ENCODE measurements at regions not wholly inside any gene's neighbourhood (a gene's known extent, or its start where the extent isn't known, plus 50 kb on each side); places are given as distances from the start of the nearest gene placed in this dataset.

GRCh38 chr7:438361-438760 is 81.3 kb downstream of the PDGFA start:
- no peak overlapping the region for H3K4me3 ChIP-seq (replicated peaks; ENCODE audit: low read depth, low read length)
- TF ChIP-seq CTCF (IDR thresholded peaks at IDR 0.05; ENCODE audit: low read length, missing control alignments): no peak
- DNase-seq (ENCODE audit: low read depth): no peak

- no peak for DNase-seq (ENCODE audit: low read depth)
- no peak overlapping the region for H3K4me3 ChIP-seq (replicated peaks; ENCODE audit: low read depth, low read length)
- no peak for TF ChIP-seq CTCF (IDR thresholded peaks at IDR 0.05; ENCODE audit: low read length, missing control alignments)
Observed at GRCh38 chr7:438916-439315, 80.7 kb downstream of the PDGFA start.

- TF ChIP-seq CTCF (IDR thresholded peaks at IDR 0.05; ENCODE audit: low read length, missing control alignments): no peak
- no peak for DNase-seq (ENCODE audit: low read depth)
- no peak overlapping the region for H3K4me3 ChIP-seq (replicated peaks; ENCODE audit: low read depth, low read length)
Observed at GRCh38 chr7:440059-440749, 79.4 kb downstream of the PDGFA start.

- no peak for DNase-seq (ENCODE audit: low read depth)
- no peak for TF ChIP-seq CTCF (IDR thresholded peaks at IDR 0.05; ENCODE audit: low read length, missing control alignments)
- no peak overlapping the region for H3K4me3 ChIP-seq (replicated peaks; ENCODE audit: low read depth, low read length)
Observed at GRCh38 chr7:441684-442421, 77.8 kb downstream of the PDGFA start.

- no peak for DNase-seq (ENCODE audit: low read depth)
- no peak overlapping the region for H3K4me3 ChIP-seq (replicated peaks; ENCODE audit: low read depth, low read length)
- TF ChIP-seq CTCF (IDR thresholded peaks at IDR 0.05; ENCODE audit: low read length, missing control alignments): no peak
Observed at GRCh38 chr7:442457-442856, 77.2 kb downstream of the PDGFA start.

- no peak for TF ChIP-seq CTCF (IDR thresholded peaks at IDR 0.05; ENCODE audit: low read length, missing control alignments)
- no peak overlapping the region for H3K4me3 ChIP-seq (replicated peaks; ENCODE audit: low read depth, low read length)
- DNase-seq (ENCODE audit: low read depth): no peak
Observed at GRCh38 chr7:443279-443833, 76.3 kb downstream of the PDGFA start.

Measured in fibroblast of pulmonary artery (primary cell).